Psoas muscle (tissue), 7 donors: ENCODE measurements at regions not wholly inside any gene's neighbourhood (a gene's known extent, or its start where the extent isn't known, plus 50 kb on each side); places are given as distances from the start of the nearest gene placed in this dataset.
A peak's percentile ranks its signal among the peaks of the same experiment; 100 is the strongest.

Experiments used
- ATAC-seq, 4 donors: fragments of 200-7000 bp; cut with Tn5 transposase; one replicate each; pipeline ENCODE4 v1.9.1; 2020; ENCODE audit warnings: moderate library complexity in 3 of 4, mild to moderate bottlenecking in 2 of 4
- DNase-seq, 2 donors: peaks; one replicate each; pipeline ENCODE4 v3.0.0-alpha.2; 2020
- H3K27ac ChIP-seq: fragments of 200-600 bp; one replicate; pipeline ENCODE4 v1.8.0; 2022
- H3K27me3 ChIP-seq, 3 donors: fragments of 200-600 bp in 1 of 3; one replicate each; pipeline versions ENCODE4 v1.6.1 to v1.8.0; 2013 to 2022; ENCODE audit warnings: low read length in 2 of 3, mild to moderate bottlenecking in 2 of 3, moderate library complexity in 1 of 3; ENCODE audit not compliant: insufficient read depth in 3 of 3
- H3K36me3 ChIP-seq, 2 donors: fragments of 200-600 bp in 1 of 2; one replicate each; pipeline versions ENCODE4 v1.6.1 to v1.8.0; 2013 to 2022; ENCODE audit warnings: low read depth in 1 of 2, mild to moderate bottlenecking in 1 of 2, moderate library complexity in 1 of 2; ENCODE audit not compliant: insufficient read depth in 1 of 2
- H3K4me1 ChIP-seq: fragments of 200-600 bp; one replicate; pipeline ENCODE4 v1.8.0; 2022
- H3K4me3 ChIP-seq: fragments of 200-600 bp; one replicate; pipeline ENCODE4 v1.8.0; 2022; ENCODE audit warnings: mild to moderate bottlenecking
- H3K9me3 ChIP-seq: fragments of 200-600 bp; one replicate; pipeline ENCODE4 v1.8.0; 2022
- CTCF ChIP-seq: fragments of 200-600 bp; IDR thresholded peaks from one replicate; pipeline ENCODE4 v1.8.0; 2022; ENCODE audit warnings: antibody characterized with exemption
- WGBS, 3 donors: extraction: QIAGEN DNeasy Blood & Tissue Kit; methylation state at CpG; one replicate each; pipeline versions ENCODE4 v1.1.6 to v1.1.7; 2013; 5-methylcytosine and 5-hydroxymethylcytosine counted together
- intact Hi-C, 2 donors: fragments of 100-400 bp; cut with DNase I; formaldehyde crosslinking; loops; one replicate each; pipeline versions ENCODE4 v1.11.0 to v1.14.2; 2022
- donor health status: healthy with polysubstance abuse.
- donor health status: DM: no; HTN: no; CAD: no; lungs with moderate emphysema.
- donor health status: Bipolar disorder and iron deficiency.
- donor health status: healthy.
- donor health status: DM: yes; HTN: yes; CAD: no.
- donor health status: DM: no; HTN: no; CAD: no.
- donor health status: DM: yes; HTN: yes; CAD: no.

GRCh38 chr11:134008634-134009071 lies 51.9 kb upstream of the IGSF9B start:
- WGBS, 3 donors = 54 to 60% (median 54%) methylated on average over 4 of the region's 4 CpGs
- Histone ChIP-seq H3K27ac (no peak overlapping the region), H3K9me3 (no peaks in the 10 kb centered on the region), H3K27me3 (peaks cover 0 to 2% (median 0%) of the 10 kb centered on the region in 3 donors), H3K4me3 (no peak overlapping the region), H3K4me1 (no peaks in the 10 kb centered on the region), H3K36me3 (no peaks in the 10 kb centered on the region)
- ATAC-seq (no peak), DNase-seq (no peak)
- intact Hi-C loops = no loop called here
- no peak for TF ChIP-seq CTCF

DNA sequence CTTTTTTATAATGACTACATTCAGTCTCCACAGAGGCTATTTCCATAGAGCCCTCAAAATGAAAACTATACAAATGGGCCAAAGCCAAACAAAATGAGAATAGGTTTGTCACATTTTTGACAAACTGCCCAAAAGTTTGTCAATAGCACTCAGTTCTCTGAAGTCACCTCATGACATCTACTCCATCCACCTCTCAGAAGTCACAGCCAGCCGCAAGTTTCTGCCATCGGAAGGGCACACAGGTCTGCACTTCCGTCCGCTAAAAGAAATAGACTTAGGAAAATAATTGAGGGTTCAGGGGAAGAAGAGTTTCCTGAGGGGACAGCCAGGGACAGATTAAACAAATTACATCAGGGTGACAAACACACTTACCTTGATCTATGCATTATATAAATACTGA lies 55.4 kb upstream of the JAM3 start:
- Histone ChIP-seq H3K4me3 (no peak overlapping the region), H3K4me1 (peaks cover 6% of the 10 kb centered on the region), H3K27me3 (peaks cover 0 to 5% (median 2%) of the 10 kb centered on the region in 3 donors), H3K9me3 (no peaks in the 10 kb centered on the region), H3K36me3 (no peaks in the 10 kb centered on the region), H3K27ac (no peak overlapping the region)
- ATAC-seq = no peak
- intact Hi-C loops = no loop called here
- no peak for DNase-seq
- WGBS, 3 donors = 76 to 94% (median 86%) methylated on average over 4 of the region's 4 CpGs
- TF ChIP-seq CTCF = no peak

GRCh38 chr11:134014511-134014910 lies 54.4 kb upstream of the JAM3 start:
- no peak for TF ChIP-seq CTCF
- ATAC-seq = peak in 2 of 4 donors; percentile 54 to 74
- H3K27ac ChIP-seq = no peak overlapping the region
- peaks cover 0 to 5% (median 0%) of the 10 kb centered on the region in 3 donors for H3K27me3 ChIP-seq
- DNase-seq = no peak
- H3K4me3 ChIP-seq = no peak overlapping the region
- no peaks in the 10 kb centered on the region for H3K9me3 ChIP-seq
- intact Hi-C loops = no loop called here
- H3K4me1 ChIP-seq = peaks cover 6% of the 10 kb centered on the region
- no peaks in the 10 kb centered on the region for H3K36me3 ChIP-seq
- 71 to 73% (median 72%) methylated on average over 5 of the region's 5 CpGs for WGBS, 3 donors

DNA sequence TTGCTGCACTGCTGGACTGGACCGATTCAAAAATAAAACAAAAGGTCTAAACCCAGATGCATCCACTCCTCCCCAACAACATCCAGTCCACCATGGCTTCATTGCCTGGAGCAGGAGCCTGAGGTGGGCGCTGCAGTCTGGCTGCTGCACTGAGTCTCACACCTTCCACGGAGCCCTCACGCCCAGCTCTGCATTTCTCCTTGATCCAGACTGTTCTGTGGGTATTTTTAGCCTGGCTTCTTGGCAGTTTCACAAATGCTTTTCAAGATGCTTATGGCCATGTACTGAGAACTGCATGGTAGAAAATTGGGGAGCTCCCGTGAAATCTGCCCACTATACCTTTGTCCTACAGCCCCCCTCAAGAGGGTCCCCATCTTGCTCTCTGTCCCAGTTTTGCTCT lies 53.3 kb upstream of the JAM3 start:
- H3K36me3 ChIP-seq = no peaks in the 10 kb centered on the region
- H3K27me3 ChIP-seq = peaks cover 0 to 5% (median 0%) of the 10 kb centered on the region in 3 donors
- DNase-seq (no peak), ATAC-seq (peak in 3 of 4 donors; percentile 30 to 77 (median 60))
- H3K4me1 ChIP-seq = peaks cover 6% of the 10 kb centered on the region
- H3K4me3 ChIP-seq = no peak overlapping the region
- 33 to 53% (median 34%) methylated on average over 5 of the region's 5 CpGs for WGBS, 3 donors
- H3K9me3 ChIP-seq = no peaks in the 10 kb centered on the region
- no peak overlapping the region for H3K27ac ChIP-seq
- TF ChIP-seq CTCF = no peak
- intact Hi-C loops = no loop called here
